ENCODE measurements at regions not wholly inside any gene's neighbourhood (a gene's known extent, or its start where the extent isn't known, plus 50 kb on each side); places are given as distances from the start of the nearest gene placed in this dataset.

- DNase-seq, result no peak
Observed at GRCh38 chr15:29420188-29420587, 150.6 kb upstream of the NSMCE3 start.

DNA sequence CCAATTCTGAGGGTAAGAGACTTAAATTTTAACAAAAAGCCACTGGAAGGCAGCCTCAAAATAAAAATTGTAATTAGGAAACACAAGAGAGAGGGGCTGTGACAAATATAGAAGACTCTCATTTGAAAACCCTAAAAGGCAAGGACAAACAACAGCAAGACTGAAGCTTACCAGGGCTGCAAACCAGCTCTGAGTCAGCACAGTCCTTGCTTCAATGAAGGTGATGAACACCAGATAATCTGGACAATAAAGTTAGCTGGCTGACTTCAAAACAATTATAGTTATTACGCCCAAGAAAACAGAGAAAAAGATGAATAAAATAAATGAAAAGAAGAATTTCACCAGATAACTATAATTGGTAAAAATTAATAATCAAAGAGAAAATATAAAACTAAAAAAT is 149.3 kb upstream of the NSMCE3 start:
- no peak for DNase-seq

- DNase-seq, result no peak
Observed at GRCh38 chr15:29418178-29418577, 148.6 kb upstream of the NSMCE3 start.

GRCh38 chr15:29411299-29411698 is 141.7 kb upstream of the NSMCE3 start:
- DNase-seq, result no peak

DNA sequence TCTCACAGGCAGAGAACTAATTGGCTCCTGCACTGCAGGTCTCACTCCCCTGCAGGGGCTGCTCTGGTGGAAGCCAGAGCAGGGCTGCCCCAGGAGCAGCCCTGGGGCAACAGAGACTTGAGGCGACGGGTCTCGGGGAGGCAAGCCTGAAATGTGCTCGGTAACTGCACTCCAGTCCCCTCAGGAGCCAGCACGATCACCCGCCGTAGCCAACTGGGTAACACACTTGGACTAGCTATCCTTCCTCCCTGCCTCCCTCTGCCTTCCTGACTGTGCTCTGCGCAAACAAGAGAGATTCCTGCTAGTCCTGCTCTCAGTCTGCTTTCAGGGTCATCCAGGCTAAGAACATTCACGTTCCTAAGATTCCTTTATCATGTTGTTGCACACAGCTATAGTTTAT is 140.7 kb upstream of the NSMCE3 start:
- DNase-seq, result no peak

DNA sequence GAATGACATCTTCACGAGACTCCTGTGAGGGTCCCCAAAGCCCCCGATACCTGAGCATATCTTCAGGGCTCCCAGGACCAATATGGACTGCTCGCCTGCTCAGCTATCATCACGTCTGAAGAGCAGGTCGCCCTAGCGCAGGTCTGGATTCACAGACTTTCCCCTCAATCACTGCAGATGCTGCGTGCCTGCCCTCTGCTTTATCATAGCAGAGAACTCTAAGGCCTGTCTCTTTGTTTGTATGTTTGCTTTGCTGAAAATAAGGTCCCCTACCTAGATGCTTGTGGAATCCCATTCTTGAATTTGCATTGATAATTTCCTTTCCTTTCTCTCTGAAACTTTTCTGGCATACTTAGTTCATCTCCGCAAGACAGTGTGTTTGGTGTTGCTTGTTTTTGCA is 140.3 kb upstream of the NSMCE3 start:
- DNase-seq, result no peak

- no peak for DNase-seq
Observed at GRCh38 chr15:29405564-29405963, 135.9 kb upstream of the NSMCE3 start.

GRCh38 chr15:29403772-29404171 is 134.2 kb upstream of the NSMCE3 start:
- DNase-seq, result no peak

GRCh38 chr15:29401644-29402043 is 132.0 kb upstream of the NSMCE3 start:
- DNase-seq, result no peak

DNA sequence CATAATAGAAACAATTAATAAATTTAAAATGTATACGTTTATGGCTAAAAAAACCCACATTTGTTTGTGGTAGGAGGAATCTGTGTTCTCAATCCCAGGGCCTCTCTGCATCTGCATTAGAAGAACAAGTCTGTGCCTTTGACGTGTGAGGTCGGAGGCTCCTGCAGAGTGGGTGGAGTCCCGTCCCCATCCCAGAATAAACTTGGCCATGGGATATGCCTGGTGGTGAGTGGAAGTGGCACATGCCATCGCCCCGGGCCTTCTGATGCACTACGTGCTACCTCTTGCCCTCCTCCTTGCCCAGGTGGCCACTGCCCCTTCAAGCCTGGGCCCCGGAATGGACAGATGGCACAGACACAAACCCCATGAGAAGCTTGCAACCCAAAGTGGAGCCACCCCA is 131.1 kb upstream of the NSMCE3 start:
- no peak for DNase-seq

DNA sequence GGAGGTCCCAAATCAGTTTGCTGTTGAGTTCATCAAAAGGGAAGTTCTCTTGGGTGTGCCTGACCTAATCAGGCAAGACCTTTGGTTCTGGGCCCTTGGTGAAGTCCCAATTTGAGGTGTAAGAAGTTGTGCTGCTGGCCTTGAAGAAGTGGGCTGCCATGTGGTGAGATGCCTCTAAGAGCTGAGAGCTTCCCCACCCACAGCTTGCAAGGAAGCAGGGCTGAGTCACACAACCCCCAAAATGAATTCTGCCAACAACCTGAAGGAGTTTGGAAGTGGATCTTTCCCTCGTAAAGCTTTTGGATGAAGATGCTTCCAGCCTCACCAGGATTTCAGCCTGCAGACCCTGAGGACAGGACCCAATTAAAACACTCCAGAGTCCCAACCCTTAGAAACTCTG is 129.3 kb upstream of the NSMCE3 start:
- no peak for DNase-seq

DNA sequence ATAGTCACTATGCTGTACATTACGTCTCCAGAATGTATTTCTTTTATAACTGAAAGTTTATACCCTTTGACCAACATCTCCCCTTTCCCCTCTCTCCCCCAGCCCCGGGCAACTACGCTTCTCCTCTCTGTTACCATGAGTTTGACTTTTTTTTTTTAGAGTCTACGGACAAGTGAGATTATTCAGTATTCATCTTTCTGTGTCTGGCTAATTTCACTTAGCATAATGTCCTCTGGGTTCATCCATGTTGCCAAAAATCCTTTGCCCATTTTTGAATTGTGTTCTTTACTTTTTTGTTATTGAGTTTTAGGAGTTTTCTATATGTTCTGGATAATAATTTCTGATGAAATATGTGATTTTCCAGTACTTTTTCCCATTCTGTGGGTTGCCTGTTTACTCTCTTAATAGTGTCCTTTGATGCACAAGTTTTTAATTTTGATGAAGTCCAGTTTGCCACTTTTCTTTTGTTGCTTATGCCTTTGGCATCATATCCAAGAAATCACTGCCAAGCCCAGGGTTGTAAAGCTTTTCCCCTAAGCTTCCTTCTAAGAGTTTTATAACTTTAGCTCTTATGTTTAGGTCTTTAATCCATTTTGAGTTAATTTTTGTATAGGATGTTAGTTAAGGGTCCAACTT is 126.7 kb upstream of the NSMCE3 start:
- no peak for DNase-seq

DNA sequence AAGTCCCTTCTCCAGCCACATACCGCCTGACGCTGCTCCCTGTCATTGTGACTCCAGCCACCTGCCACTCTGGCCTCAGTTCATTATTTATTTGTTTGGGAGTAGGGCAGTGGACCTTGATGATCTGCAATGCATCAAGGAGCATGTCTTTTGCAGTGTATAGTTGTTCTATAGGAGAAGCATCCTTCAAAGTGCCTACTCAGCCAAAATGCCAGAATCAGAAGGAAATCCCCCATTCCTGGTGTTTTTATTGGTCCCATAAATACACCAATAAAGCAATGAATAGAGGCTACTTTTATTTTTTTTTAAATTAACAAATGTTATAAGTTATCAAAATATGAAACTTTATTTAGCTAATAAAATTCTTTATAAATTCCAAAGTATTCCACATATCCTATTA is 123.8 kb upstream of the NSMCE3 start:
- no peak for DNase-seq

DNA sequence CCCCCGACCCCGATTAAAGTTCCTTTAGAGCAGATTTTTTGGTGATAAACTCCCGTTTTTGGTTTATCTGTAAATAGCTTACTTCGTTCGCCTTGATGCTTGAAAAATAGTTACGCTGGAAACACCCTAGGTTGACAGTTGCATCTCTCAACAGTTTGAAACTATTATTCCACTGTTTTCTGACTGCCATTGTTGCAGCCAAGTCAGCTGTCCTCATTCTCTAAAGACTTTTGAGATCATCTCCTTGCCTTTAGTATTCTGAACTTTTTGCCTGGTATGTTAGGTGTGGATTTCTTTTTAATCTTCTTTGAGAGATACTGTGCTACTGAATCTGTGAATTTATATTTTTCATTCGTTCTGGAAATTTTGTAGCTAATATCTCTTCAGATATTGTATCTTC is 122.7 kb upstream of the NSMCE3 start:
- no peak for DNase-seq

DNA sequence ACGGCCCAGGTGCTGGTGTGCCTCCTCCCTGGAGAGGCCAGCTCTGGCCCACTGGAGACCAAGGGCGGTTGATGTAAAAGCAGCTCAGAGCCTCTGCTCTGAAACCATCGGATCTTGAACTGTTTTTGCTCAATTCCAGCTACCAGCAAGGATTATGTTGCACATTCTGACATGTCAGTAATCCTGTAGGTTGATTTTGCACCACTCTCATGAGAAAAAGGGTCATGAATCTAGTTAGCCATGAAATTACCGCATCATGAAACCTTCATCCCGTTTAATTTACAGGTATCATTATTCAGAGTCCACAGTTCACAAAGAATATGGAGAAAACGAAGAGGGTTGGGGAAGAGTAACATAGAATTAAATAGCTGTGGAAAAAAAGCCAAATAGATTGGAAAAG is 120.4 kb upstream of the NSMCE3 start:
- DNase-seq, result no peak

DNA sequence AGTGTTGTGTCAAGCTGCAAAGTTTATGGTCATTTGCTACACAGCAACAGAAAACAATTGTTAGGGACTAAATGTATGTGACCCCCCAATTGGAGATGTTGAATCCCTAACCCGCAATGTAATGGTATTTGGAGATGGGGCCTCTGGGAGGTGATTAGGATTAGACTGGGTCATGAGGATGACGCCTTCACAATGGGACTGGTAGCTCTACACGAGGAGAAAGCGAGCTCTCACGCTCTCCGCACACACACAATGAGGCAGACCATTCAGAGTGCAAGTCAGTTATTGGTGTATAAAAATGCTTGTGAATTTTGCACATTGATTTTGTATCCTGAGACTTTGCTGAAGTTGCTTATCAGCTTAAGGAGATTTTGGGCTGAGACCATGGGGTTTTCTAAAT is 116.9 kb upstream of the NSMCE3 start:
- DNase-seq, result no peak

GRCh38 chr15:29383367-29383766 is 113.7 kb upstream of the NSMCE3 start:
- no peak for DNase-seq

DNA sequence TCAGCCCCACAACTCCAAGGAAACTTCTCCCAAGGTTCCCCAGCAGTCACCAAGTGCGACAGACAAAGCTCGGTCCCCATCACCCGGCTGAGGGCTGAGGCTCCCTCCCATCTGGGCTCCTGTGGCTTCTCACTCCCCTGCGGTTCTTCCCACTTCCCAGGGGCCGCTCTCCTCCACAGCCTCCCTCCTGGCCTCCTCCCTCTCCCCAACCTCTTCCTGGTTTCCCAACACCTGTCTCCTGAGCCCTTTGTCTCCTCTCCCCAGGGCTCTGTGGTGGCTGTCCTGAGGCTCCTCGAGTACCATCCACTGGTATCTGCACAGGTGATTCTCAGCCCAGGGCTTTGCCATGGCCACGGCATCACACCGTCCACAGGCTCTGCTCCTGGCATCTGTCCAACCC is 113.2 kb upstream of the NSMCE3 start:
- no peak for DNase-seq

DNA sequence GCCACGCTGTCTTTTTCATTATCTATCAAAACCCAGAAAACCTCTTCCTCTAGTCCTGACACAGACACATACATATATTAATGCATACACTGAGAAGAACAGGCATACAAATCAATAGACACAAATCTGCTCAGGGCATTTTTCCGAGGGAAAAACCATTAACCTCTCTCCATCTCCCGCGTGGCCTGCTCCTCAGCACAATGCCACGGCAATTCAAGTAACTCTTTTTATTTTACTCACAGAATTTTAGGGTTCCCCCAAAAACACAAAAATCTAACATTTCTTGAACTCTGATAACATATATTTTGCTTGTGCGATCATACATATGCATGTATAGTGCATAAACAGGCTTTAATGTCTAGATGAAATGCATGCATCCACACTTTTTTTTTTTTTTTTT is 110.8 kb upstream of the NSMCE3 start:
- DNase-seq, result no peak

GRCh38 chr15:29379647-29380046 is 110.0 kb upstream of the NSMCE3 start:
- DNase-seq, result no peak

GRCh38 chr15:29377161-29377560 is 107.5 kb upstream of the NSMCE3 start:
- DNase-seq, result no peak

- no peak for DNase-seq
Observed at GRCh38 chr15:29376590-29376989, 107.0 kb upstream of the NSMCE3 start.

DNA sequence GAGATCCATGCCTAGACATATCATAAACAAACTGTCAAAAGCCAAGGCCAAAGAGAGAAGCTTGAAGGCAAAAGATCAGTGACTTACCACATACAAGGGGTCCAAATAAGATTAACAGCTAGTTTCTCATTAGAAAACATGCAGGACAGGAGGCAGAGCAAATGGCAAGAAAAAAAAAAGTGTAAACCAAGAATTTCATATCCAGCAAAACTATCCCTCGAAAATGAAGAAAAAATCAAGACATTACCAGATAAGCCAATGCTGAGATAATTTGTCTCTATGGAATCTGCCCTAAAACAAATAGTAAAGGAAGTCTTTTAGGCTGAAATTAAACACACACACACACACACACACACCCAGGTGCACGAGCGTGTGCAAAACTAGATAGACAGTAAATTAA is 99.6 kb upstream of the NSMCE3 start:
- DNase-seq, result no peak

- no peak for DNase-seq
Observed at GRCh38 chr15:29364426-29365078, 94.9 kb upstream of the NSMCE3 start.

DNA sequence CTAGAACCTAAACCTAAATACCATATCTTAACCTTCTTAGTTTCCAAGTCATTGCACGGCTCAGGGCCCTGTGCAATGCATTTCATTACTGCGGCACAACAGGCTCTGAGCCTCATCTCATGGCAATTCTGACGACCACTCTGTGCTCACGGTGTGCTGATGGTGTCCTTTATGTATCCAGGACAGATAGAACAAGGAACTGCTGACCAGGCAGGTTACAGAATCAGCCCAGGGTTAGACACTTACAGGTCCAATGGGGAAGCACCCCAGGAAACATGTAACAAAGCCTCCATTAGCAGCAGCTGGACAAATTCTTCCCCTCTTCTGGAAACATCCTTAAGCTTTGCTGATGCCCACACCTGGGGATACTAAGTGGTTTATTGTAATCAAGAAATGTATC is 91.9 kb upstream of the NSMCE3 start:
- no peak for DNase-seq

Data from activated T-cell treated with anti-CD3 and anti-CD28 coated beads, Interleukin-2, amount 50 U/mL, for 48 hours (primary cell).